ENCODE measurements at regions not wholly inside any gene's neighbourhood (a gene's known extent, or its start where the extent isn't known, plus 50 kb on each side); places are given as distances from the start of the nearest gene placed in this dataset.

DNA sequence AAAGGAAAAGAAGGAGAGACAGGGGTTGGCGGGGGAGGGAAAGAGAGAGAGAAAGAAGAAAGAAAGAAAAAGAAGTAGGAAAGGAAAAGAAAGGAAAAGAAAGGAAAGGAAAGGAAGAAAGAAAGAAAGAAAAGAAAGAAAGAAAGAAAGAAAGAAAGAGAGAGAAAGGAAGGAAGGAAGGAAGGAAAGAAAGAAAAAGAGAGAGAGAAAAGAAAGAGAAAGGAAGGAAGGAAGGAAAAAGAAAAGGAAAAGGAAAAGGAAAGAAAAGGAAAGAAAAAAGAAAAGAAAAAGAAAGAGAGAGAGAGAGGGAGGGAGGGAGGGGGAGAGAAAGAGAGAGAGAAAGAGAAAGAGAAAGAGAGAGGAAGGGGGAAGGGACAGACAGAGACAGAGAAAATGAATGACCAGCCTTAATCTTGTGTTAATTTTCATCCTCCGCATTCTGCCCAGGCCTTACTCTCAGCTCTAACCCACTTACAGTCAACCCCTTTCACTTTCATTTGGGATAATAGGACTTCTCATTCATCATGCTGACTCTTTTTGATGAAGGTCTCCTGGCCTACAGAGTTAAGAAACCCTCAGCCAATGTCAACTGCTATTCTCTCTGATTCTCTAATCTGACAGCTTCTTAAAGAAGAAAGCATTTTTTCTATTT is 207.3 kb downstream of the SUCLG1 start (continued):
- TF ChIP-seq, protein P1, sequence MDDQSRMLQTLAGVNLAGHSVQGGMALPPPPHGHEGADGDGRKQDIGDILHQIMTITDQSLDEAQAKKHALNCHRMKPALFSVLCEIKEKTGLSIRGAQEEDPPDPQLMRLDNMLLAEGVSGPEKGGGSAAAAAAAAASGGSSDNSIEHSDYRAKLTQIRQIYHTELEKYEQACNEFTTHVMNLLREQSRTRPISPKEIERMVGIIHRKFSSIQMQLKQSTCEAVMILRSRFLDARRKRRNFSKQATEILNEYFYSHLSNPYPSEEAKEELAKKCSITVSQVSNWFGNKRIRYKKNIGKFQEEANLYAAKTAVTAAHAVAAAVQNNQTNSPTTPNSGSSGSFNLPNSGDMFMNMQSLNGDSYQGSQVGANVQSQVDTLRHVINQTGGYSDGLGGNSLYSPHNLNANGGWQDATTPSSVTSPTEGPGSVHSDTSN (IDR thresholded peaks at IDR 0.05): no peak
- TF ChIP-seq, protein P2, sequence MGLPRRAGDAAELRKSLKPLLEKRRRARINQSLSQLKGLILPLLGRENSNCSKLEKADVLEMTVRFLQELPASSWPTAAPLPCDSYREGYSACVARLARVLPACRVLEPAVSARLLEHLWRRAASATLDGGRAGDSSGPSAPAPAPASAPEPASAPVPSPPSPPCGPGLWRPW (IDR thresholded peaks at IDR 0.05): no peak
- TF ChIP-seq MAZ (IDR thresholded peaks at IDR 0.05; ENCODE audit: borderline replicate concordance, low read depth, low read length) (no peak), MAFK (IDR thresholded peaks at IDR 0.05; ENCODE audit: partially characterized antibody) (no peak)

DNA sequence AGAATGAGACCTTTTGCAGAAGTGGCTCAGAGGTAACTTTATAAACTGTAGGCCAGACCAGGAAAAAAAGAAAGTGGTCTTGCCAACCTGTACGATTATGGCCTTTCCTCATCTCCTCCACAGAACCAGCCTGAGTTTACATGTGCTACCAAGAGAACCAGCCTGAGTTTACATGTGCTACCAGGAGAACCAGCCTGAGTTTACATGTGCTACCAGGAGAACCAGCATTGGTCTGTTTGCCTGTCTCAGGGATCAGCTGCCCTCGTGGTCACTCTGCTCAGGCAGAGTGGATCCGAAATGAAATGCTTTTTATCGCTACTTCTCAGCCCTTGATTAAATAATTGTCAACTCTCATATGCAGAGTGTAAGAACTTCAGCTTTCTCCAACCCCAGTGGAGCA is 209.9 kb downstream of the SUCLG1 start:
- no peak for TF ChIP-seq GATA3 (IDR thresholded peaks at IDR 0.05; ENCODE audit: borderline replicate concordance)
- TF ChIP-seq, protein P3, sequence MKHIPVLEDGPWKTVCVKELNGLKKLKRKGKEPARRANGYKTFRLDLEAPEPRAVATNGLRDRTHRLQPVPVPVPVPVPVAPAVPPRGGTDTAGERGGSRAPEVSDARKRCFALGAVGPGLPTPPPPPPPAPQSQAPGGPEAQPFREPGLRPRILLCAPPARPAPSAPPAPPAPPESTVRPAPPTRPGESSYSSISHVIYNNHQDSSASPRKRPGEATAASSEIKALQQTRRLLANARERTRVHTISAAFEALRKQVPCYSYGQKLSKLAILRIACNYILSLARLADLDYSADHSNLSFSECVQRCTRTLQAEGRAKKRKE (CRISPR knock-in tag; IDR thresholded peaks at IDR 0.05; ENCODE audit: low read depth): no peak
- no peak for TF ChIP-seq MAZ (IDR thresholded peaks at IDR 0.05; ENCODE audit: borderline replicate concordance, low read depth, low read length)
- TF ChIP-seq, protein P4, sequence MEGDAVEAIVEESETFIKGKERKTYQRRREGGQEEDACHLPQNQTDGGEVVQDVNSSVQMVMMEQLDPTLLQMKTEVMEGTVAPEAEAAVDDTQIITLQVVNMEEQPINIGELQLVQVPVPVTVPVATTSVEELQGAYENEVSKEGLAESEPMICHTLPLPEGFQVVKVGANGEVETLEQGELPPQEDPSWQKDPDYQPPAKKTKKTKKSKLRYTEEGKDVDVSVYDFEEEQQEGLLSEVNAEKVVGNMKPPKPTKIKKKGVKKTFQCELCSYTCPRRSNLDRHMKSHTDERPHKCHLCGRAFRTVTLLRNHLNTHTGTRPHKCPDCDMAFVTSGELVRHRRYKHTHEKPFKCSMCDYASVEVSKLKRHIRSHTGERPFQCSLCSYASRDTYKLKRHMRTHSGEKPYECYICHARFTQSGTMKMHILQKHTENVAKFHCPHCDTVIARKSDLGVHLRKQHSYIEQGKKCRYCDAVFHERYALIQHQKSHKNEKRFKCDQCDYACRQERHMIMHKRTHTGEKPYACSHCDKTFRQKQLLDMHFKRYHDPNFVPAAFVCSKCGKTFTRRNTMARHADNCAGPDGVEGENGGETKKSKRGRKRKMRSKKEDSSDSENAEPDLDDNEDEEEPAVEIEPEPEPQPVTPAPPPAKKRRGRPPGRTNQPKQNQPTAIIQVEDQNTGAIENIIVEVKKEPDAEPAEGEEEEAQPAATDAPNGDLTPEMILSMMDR (IDR thresholded peaks at IDR 0.05): no peak
- no peak for TF ChIP-seq FOSB (CRISPR knock-in tag; IDR thresholded peaks at IDR 0.05)
- TF ChIP-seq NFE2L2 (conservative IDR thresholded peaks at IDR 0.05; ENCODE audit: low read length): no peak
- TF ChIP-seq EHF (CRISPR knock-in tag; IDR thresholded peaks at IDR 0.05): no peak
- TF ChIP-seq CHD2 (IDR thresholded peaks at IDR 0.05; ENCODE audit: low read length, partially characterized antibody): no peak
- no peak for TF ChIP-seq RFX5 (IDR thresholded peaks at IDR 0.05)
- TF ChIP-seq RARB (CRISPR knock-in tag; IDR thresholded peaks at IDR 0.05): no peak
- TF ChIP-seq, protein P5, sequence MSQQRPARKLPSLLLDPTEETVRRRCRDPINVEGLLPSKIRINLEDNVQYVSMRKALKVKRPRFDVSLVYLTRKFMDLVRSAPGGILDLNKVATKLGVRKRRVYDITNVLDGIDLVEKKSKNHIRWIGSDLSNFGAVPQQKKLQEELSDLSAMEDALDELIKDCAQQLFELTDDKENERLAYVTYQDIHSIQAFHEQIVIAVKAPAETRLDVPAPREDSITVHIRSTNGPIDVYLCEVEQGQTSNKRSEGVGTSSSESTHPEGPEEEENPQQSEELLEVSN (IDR thresholded peaks at IDR 0.05; ENCODE audit: borderline replicate concordance, low read depth): no peak
- no peak for TF ChIP-seq CHD4 (IDR thresholded peaks at IDR 0.05; ENCODE audit: borderline replicate concordance)
- FAIRE-seq (no peak), ATAC-seq (no peak), DNase-seq (ENCODE audit: low read depth in 1 of 2, low spot score in 1 of 2) (no peak)
- no peaks in the 10 kb centered on the region for H3K9me3 ChIP-seq
- ChIA-PET CTCF (interaction anchor here (0.8 kb wide), 1 partner anchor 13 kb away, joined by 3 read pairs; no protein-coding TSS in a partner anchor), POLR2A (no interaction called here)
- H3K27ac ChIP-seq: no peak overlapping the region
- no peak overlapping the region for H3K4me3 ChIP-seq
- no peak overlapping the region for H3K4me2 ChIP-seq
- 21% methylated on average over 4 of the region's 4 CpGs for WGBS (ENCODE audit: missing lambda C conversion rate)
- no peaks in the 10 kb centered on the region for H3K4me1 ChIP-seq

DNA sequence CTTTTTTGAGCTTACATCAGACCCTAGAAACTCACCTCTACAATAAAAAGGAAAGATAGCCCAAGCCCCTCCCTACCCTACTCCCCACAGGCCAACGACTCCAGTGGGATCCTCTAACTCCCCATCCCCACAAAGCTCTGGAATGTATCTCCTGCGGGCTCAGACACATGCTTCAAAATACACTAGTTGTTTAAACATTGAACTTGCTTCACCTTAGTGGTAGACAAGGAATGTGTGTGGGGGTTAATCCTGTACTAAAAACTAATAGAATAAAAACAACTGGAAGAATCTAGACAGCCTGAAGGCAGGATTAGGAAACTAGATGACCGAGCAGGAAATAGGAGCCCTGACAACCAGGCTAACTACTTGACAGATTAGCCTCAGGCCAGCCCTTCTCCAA is 211.5 kb downstream of the SUCLG1 start:
- DNase-seq (ENCODE audit: low read depth in 1 of 2, low spot score in 1 of 2) (peak in 1 of 2 experiments; percentile 12), FAIRE-seq (no peak), ATAC-seq (no peak)
- H3K4me1 ChIP-seq: no peaks in the 10 kb centered on the region
- no peak overlapping the region for H3K4me3 ChIP-seq
- POLR2A ChIA-PET: no interaction called here
- WGBS (ENCODE audit: missing lambda C conversion rate): 2% methylated on average over 3 of the region's 3 CpGs
- no peaks in the 10 kb centered on the region for H3K9me3 ChIP-seq
- CTCF ChIA-PET: no interaction called here
- H3K27ac ChIP-seq: no peak overlapping the region
- no peak overlapping the region for H3K4me2 ChIP-seq
- TF ChIP-seq ZSCAN20 (CRISPR knock-in tag; IDR thresholded peaks at IDR 0.05): no peak
- TF ChIP-seq, protein P6, sequence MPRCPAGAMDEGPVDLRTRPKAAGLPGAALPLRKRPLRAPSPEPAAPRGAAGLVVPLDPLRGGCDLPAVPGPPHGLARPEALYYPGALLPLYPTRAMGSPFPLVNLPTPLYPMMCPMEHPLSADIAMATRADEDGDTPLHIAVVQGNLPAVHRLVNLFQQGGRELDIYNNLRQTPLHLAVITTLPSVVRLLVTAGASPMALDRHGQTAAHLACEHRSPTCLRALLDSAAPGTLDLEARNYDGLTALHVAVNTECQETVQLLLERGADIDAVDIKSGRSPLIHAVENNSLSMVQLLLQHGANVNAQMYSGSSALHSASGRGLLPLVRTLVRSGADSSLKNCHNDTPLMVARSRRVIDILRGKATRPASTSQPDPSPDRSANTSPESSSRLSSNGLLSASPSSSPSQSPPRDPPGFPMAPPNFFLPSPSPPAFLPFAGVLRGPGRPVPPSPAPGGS (IDR thresholded peaks at IDR 0.05): no peak
- no peak for TF ChIP-seq FOSB (CRISPR knock-in tag; IDR thresholded peaks at IDR 0.05)
- TF ChIP-seq, protein P1 (IDR thresholded peaks at IDR 0.05): no peak
- no peak for TF ChIP-seq HOXB5 (CRISPR knock-in tag; IDR thresholded peaks at IDR 0.05)
- TF ChIP-seq, protein P7, sequence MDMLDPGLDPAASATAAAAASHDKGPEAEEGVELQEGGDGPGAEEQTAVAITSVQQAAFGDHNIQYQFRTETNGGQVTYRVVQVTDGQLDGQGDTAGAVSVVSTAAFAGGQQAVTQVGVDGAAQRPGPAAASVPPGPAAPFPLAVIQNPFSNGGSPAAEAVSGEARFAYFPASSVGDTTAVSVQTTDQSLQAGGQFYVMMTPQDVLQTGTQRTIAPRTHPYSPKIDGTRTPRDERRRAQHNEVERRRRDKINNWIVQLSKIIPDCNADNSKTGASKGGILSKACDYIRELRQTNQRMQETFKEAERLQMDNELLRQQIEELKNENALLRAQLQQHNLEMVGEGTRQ (IDR thresholded peaks at IDR 0.05): no peak
- no peak for TF ChIP-seq POLR2AphosphoS2 (conservative IDR thresholded peaks at IDR 0.05; ENCODE audit: low read length)
- TF ChIP-seq MAFK (IDR thresholded peaks at IDR 0.05; ENCODE audit: partially characterized antibody): no peak
